Kidney glomerular epithelial cell (primary cell): ENCODE measurements at regions not wholly inside any gene's neighbourhood (a gene's known extent, or its start where the extent isn't known, plus 50 kb on each side); places are given as distances from the start of the nearest gene placed in this dataset.
A peak's percentile ranks its signal among the peaks of the same experiment; 100 is the strongest.

Experiments used
- DNase-seq: peaks from one replicate; lab custom pipeline; 2025; lab: John Stamatoyannopoulos, UW

- no peak for DNase-seq
Measured at GRCh38 chr2:200137691-200138090, 168.8 kb upstream of the SPATS2L start.

GRCh38 chr2:200138391-200139124 is 167.9 kb upstream of the SPATS2L start:
- peak; percentile 86 for DNase-seq

- no peak for DNase-seq
Measured at GRCh38 chr2:200144571-200144970, 161.9 kb upstream of the SPATS2L start.

- DNase-seq = no peak
Measured at GRCh38 chr2:200146501-200146900, 160.0 kb upstream of the SPATS2L start.

GRCh38 chr2:200147371-200147770 is 159.1 kb upstream of the SPATS2L start:
- no peak for DNase-seq

- no peak for DNase-seq
Measured at GRCh38 chr2:200148366-200148765, 158.1 kb upstream of the SPATS2L start.

GRCh38 chr2:200150411-200151086 is 155.9 kb upstream of the SPATS2L start:
- no peak for DNase-seq

GRCh38 chr2:200155652-200156051 is 150.8 kb upstream of the SPATS2L start:
- DNase-seq = no peak

- DNase-seq = peak; percentile 81
Measured at GRCh38 chr2:200156166-200156835, 150.2 kb upstream of the SPATS2L start.

- no peak for DNase-seq
Measured at GRCh38 chr2:200158647-200159356, 147.7 kb upstream of the SPATS2L start.

- no peak for DNase-seq
Measured at GRCh38 chr2:200159357-200159707, 147.2 kb upstream of the SPATS2L start.

- DNase-seq = no peak
Measured at GRCh38 chr2:200159829-200160781, 146.4 kb upstream of the SPATS2L start.

GRCh38 chr2:200161458-200161857 is 145.0 kb upstream of the SPATS2L start:
- DNase-seq = no peak

- DNase-seq = no peak
Measured at GRCh38 chr2:200165687-200166086, 140.8 kb upstream of the SPATS2L start.

GRCh38 chr2:200168641-200169555 is 137.6 kb upstream of the SPATS2L start:
- DNase-seq = no peak

- DNase-seq = no peak
Measured at GRCh38 chr2:200170221-200170620, 136.3 kb upstream of the SPATS2L start.

- peak; percentile 15 for DNase-seq
Measured at GRCh38 chr2:200171731-200172482, 134.6 kb upstream of the SPATS2L start.

GRCh38 chr2:200172521-200172920 is 134.0 kb upstream of the SPATS2L start:
- DNase-seq = no peak

GRCh38 chr2:200172944-200173581 is 133.4 kb upstream of the SPATS2L start:
- no peak for DNase-seq
